Ascending aorta (tissue), 2 donors: ENCODE measurements at regions not wholly inside any gene's neighbourhood (a gene's known extent, or its start where the extent isn't known, plus 50 kb on each side); places are given as distances from the start of the nearest gene placed in this dataset.

Source experiments
- DNase-seq, 2 donors: peaks; one replicate each; pipeline ENCODE4 v3.0.0-alpha.2; 2019; ENCODE audit warnings: low spot score in 2 of 2
- H3K27ac ChIP-seq, 2 donors: fragments of 200-600 bp; sonication (generic); one replicate each; pipeline ENCODE4 v1.5.1; 2016 to 2017; ENCODE audit warnings: mild to moderate bottlenecking in 1 of 2
- H3K27me3 ChIP-seq: fragments of 200-600 bp; sonication (generic); one replicate; pipeline ENCODE4 v1.5.1; 2017
- H3K36me3 ChIP-seq, 2 donors: fragments of 200-600 bp; sonication (generic); one replicate each; pipeline ENCODE4 v1.5.1; 2016
- H3K4me1 ChIP-seq, 2 donors: fragments of 200-600 bp; sonication (generic); one replicate each; pipeline ENCODE4 v1.5.1; 2016 to 2017; ENCODE audit warnings: mild to moderate bottlenecking in 1 of 2
- H3K4me3 ChIP-seq, 2 donors: fragments of 200-600 bp; sonication (generic); one replicate each; pipeline ENCODE4 v1.5.1; 2016 to 2017; ENCODE audit warnings: mild to moderate bottlenecking in 1 of 2
- H3K9me3 ChIP-seq, 2 donors: fragments of 200-600 bp; sonication (generic); one replicate each; pipeline ENCODE4 v1.5.1; 2016
- intact Hi-C: fragments of 100-400 bp; cut with DNase I; formaldehyde crosslinking; loops from one replicate; pipeline ENCODE4 v1.15.1; 2023
- TF ChIP-seq, protein P1 (sequence below), 3 experiments: fragments of 200-600 bp in 2 of 3; fragments of 450-650 bp in 1 of 3; sonication (generic) in 2 of 3; IDR thresholded peaks; one replicate each; pipeline ENCODE4 v1.5.1; 2016 to 2019; ENCODE audit warnings: antibody characterized with exemption in 3 of 3, mild to moderate bottlenecking in 1 of 3, moderate library complexity in 1 of 3

DNA sequence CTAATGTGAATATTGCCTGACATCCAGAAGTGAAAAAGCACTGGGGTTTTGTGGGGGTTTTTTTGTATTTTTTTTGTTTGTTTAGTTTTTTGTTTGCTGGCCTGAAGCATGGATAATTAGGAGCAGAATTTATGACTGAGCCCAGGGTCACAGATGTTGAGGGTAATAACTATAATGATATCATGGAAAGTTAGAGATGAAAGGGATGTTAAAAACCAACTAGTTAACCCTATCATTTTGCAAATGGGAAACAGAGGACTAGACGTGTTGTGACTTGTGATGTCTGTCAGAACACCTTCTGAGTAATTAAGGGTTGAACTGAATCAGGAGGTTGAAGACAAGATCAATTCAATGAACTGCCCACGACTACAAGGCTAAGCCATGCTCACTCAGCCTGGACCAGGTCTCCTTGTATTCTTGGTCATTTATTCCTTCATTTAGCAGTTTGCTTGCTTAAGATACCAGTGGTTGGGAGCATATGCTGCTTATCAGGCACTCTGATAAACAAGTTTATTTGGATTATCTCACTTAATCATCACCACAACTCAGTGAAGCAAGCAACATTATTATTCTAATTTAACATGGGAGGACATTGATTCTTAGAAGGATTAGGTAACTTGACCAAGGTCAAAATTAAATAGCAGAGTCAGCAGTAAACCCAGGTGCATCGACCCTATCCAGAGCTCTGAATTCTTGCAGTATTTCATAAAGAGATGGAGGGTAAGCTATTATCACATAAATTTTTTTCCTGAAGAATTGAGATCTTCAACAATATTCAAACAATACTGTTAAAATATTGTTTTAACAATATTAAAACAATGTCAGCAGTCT is 75.7 kb upstream of the PIK3R1 start:
- DNase-seq, result no peak
- TF ChIP-seq, protein P1, sequence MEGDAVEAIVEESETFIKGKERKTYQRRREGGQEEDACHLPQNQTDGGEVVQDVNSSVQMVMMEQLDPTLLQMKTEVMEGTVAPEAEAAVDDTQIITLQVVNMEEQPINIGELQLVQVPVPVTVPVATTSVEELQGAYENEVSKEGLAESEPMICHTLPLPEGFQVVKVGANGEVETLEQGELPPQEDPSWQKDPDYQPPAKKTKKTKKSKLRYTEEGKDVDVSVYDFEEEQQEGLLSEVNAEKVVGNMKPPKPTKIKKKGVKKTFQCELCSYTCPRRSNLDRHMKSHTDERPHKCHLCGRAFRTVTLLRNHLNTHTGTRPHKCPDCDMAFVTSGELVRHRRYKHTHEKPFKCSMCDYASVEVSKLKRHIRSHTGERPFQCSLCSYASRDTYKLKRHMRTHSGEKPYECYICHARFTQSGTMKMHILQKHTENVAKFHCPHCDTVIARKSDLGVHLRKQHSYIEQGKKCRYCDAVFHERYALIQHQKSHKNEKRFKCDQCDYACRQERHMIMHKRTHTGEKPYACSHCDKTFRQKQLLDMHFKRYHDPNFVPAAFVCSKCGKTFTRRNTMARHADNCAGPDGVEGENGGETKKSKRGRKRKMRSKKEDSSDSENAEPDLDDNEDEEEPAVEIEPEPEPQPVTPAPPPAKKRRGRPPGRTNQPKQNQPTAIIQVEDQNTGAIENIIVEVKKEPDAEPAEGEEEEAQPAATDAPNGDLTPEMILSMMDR (IDR thresholded peaks at IDR 0.05), result no peak
- intact Hi-C loops, result no loop called here
- Histone ChIP-seq H3K4me1 (peaks cover 0 to 14% of the 10 kb centered on the region in 2 donors), H3K27ac (peak overlapping the region; percentile 7 to 49), H3K36me3 (no peaks in the 10 kb centered on the region), H3K9me3 (no peaks in the 10 kb centered on the region), H3K4me3 (no peak overlapping the region), H3K27me3 (no peaks in the 10 kb centered on the region)

DNA sequence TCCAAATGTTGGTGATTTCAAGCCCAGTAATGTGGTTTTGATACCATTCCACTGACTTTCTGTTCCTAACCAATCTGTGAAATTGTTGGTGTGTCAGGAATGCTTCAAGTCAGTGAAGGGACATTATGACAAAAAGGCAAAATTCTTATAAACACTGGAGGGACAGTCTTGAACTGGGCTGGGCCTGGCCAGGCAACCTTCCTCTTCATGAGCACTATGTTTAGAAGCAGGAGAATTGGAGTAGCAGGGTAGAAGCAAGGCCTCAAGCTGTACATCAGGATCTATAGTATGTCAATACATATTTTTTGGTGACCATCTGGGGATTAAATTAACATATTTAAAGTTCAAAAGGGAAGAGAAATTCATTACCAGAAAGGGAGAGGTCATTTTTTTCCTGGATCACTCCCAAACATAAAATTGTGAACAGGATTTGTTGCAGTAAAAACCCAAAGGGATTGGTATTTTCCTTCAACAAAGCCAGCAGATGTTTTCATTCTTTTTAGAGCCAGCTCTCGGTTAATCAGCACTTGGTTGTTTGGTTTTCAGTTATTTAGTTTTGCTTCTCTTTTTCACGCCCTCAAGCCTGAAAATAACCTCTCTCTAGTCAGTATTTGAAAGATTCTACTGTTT is 77.9 kb upstream of the PIK3R1 start:
- no peaks in the 10 kb centered on the region for H3K36me3 ChIP-seq
- no peak overlapping the region for H3K4me3 ChIP-seq
- H3K9me3 ChIP-seq, result no peaks in the 10 kb centered on the region
- H3K27ac ChIP-seq, result peak overlapping the region; percentile 75 to 77
- no peaks in the 10 kb centered on the region for H3K27me3 ChIP-seq
- TF ChIP-seq, protein P1 (IDR thresholded peaks at IDR 0.05), result no peak
- intact Hi-C loops, result no loop called here
- peaks cover 0 to 14% of the 10 kb centered on the region in 2 donors for H3K4me1 ChIP-seq
- DNase-seq, result no peak

DNA sequence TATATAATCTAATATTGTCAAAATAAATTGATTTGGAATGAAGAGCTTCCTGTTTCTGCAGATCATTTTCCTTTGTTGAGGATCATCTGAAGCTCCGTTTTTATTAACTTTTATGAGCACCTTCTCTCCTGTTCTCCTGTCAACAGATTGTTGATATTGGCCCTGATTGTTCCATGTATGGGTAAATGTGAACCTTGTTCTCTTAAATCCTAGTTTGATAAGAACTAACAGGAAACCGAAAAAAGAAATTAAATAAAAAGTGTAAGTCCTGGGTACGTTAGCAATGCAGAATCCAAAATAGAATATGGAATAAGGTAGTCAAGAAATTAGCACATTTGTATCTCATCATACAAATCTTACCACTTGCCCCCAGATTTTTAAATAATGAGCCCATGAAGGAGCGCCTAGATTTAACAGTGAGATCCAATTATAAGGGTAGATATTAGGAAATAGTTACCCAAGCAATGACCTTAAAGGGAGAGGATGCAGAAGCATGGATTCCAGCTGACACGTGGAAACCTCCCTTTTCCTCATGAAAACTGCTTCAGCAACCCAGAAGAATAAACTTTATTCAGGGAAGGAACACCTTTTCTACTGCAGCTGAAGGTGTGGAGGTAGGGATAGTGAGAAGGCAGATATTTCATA is 80.8 kb upstream of the PIK3R1 start:
- no peaks in the 10 kb centered on the region for H3K27me3 ChIP-seq
- intact Hi-C loops, result no loop called here
- no peaks in the 10 kb centered on the region for H3K9me3 ChIP-seq
- TF ChIP-seq, protein P1 (IDR thresholded peaks at IDR 0.05), result no peak
- H3K4me3 ChIP-seq, result no peak overlapping the region
- peaks cover 0 to 11% of the 10 kb centered on the region in 2 donors for H3K4me1 ChIP-seq
- H3K36me3 ChIP-seq, result no peaks in the 10 kb centered on the region
- DNase-seq, result no peak
- H3K27ac ChIP-seq, result no peak overlapping the region

DNA sequence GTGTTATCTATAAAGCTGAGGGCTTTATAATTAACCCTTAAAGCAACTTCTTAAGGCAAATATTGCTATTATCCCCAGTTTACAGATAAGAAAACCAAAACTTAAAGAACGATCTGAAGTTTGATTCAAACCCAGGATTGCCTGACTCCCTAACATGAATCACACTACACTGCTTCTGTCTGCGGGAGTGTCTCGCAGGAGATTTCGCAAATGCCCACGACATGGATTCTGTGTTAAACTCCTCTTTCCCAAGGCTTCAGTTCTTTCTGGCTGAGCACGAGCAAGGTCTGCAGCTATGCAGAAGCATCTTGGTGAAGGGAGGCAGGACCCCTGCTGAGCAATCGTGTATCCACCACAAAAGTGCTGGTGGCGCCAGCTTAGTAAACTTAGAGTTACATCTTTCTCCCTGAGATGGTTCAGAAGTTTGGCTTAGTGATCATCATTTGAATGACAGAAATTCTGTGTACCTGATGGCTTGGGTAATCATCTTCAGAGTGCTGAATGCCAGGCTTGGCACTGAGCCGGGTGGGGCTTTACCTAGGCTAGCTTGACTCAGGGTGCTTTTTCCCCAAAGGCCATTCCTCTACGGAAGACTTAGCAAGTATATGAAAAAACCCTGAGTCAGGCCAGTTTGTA is 81.4 kb upstream of the PIK3R1 start:
- no peaks in the 10 kb centered on the region for H3K36me3 ChIP-seq
- no peaks in the 10 kb centered on the region for H3K9me3 ChIP-seq
- no peaks in the 10 kb centered on the region for H3K27me3 ChIP-seq
- DNase-seq, result no peak
- peaks cover 0 to 11% of the 10 kb centered on the region in 2 donors for H3K4me1 ChIP-seq
- no peak overlapping the region for H3K27ac ChIP-seq
- intact Hi-C loops, result no loop called here
- TF ChIP-seq, protein P1 (IDR thresholded peaks at IDR 0.05), result no peak
- no peak overlapping the region for H3K4me3 ChIP-seq

DNA sequence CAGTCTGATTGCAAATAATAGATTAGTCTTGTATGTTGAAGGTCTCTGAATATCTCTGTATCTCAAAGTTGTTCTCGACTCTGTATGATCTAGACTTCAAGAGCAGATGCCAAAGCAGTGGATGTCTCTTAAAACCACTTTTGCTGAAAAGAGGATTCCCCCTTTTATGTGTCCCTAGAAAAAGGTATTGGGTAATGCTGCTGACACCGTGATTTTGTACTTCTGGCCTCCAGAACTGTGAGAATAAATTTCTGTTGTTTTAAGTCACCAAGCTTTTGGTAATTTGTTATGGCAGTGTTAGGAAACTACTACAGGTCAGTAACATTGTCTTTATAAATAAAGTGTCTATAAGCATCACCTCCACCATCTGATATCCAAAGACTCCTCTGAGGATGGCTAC is 85.3 kb upstream of the PIK3R1 start:
- TF ChIP-seq, protein P1 (IDR thresholded peaks at IDR 0.05), result no peak

More for the DNA sequence above, 85.3 kb upstream of the PIK3R1 start:
- H3K27ac ChIP-seq, result no peak overlapping the region
- no peak overlapping the region for H3K4me3 ChIP-seq
- H3K9me3 ChIP-seq, result no peaks in the 10 kb centered on the region
- no peak for DNase-seq
- no peaks in the 10 kb centered on the region for H3K4me1 ChIP-seq
- H3K27me3 ChIP-seq, result no peaks in the 10 kb centered on the region
- intact Hi-C loops, result no loop called here
- no peaks in the 10 kb centered on the region for H3K36me3 ChIP-seq
